ENCODE measurements at regions not wholly inside any gene's neighbourhood (a gene's known extent, or its start where the extent isn't known, plus 50 kb on each side); places are given as distances from the start of the nearest gene placed in this dataset.

- no peak for DNase-seq
Observed at GRCh38 chr12:66971816-66972215, 292.9 kb upstream of the GRIP1 start.

GRCh38 chr12:66976526-66976925 is 292.6 kb upstream of the CAND1 start:
- DNase-seq: no peak

- no peak for DNase-seq
Observed at GRCh38 chr12:66978802-66979201, 290.4 kb upstream of the CAND1 start.

- no peak for DNase-seq
Observed at GRCh38 chr12:66979251-66979650, 289.9 kb upstream of the CAND1 start.

GRCh38 chr12:66984077-66984476 is 285.1 kb upstream of the CAND1 start:
- DNase-seq: no peak

GRCh38 chr12:66984962-66985361 is 284.2 kb upstream of the CAND1 start:
- no peak for DNase-seq

GRCh38 chr12:66999141-66999540 is 270.0 kb upstream of the CAND1 start:
- DNase-seq: no peak

- no peak for DNase-seq
Observed at GRCh38 chr12:67001251-67001650, 267.9 kb upstream of the CAND1 start.

GRCh38 chr12:67002720-67003119 is 266.4 kb upstream of the CAND1 start:
- DNase-seq: no peak

- DNase-seq: no peak
Observed at GRCh38 chr12:67006610-67007009, 262.5 kb upstream of the CAND1 start.

- no peak for DNase-seq
Observed at GRCh38 chr12:67014642-67015041, 254.5 kb upstream of the CAND1 start.

- no peak for DNase-seq
Observed at GRCh38 chr12:67018105-67018504, 251.1 kb upstream of the CAND1 start.

- DNase-seq: no peak
Observed at GRCh38 chr12:67019070-67019469, 250.1 kb upstream of the CAND1 start.

- DNase-seq: peak; percentile 53
Observed at GRCh38 chr12:67025543-67026114, 243.5 kb upstream of the CAND1 start.

- no peak for DNase-seq
Observed at GRCh38 chr12:67026487-67027246, 242.5 kb upstream of the CAND1 start.

GRCh38 chr12:67028529-67028928 is 240.6 kb upstream of the CAND1 start:
- DNase-seq: no peak

GRCh38 chr12:67034110-67034879 is 234.9 kb upstream of the CAND1 start:
- DNase-seq: no peak

- no peak for DNase-seq
Observed at GRCh38 chr12:67035121-67035520, 234.0 kb upstream of the CAND1 start.

- DNase-seq: no peak
Observed at GRCh38 chr12:67038486-67038885, 230.7 kb upstream of the CAND1 start.

- DNase-seq: no peak
Observed at GRCh38 chr12:67039995-67040860, 228.9 kb upstream of the CAND1 start.

GRCh38 chr12:67040861-67041137 is 228.4 kb upstream of the CAND1 start:
- no peak for DNase-seq

- no peak for DNase-seq
Observed at GRCh38 chr12:67042697-67043131, 226.4 kb upstream of the CAND1 start.

- DNase-seq: no peak
Observed at GRCh38 chr12:67043771-67044170, 225.4 kb upstream of the CAND1 start.

Measured in CD4-positive, alpha-beta T cell treated with Interleukin-10 for 1 hour (primary cell).